ENCODE measurements at regions not wholly inside any gene's neighbourhood (a gene's known extent, or its start where the extent isn't known, plus 50 kb on each side); places are given as distances from the start of the nearest gene placed in this dataset.
A peak's percentile ranks its signal among the peaks of the same experiment; 100 is the strongest.

GRCh38 chr7:49127359-49127913, 203.1 kb downstream of the CDC14C start (continued):
- TF ChIP-seq ZNF331 (CRISPR knock-in tag; IDR thresholded peaks at IDR 0.05; ENCODE audit: low read depth) (no peak), NANOG (IDR thresholded peaks at IDR 0.05; ENCODE audit: borderline replicate concordance) (no peak), EZH2 (IDR thresholded peaks at IDR 0.05; ENCODE audit: low read depth, unreplicated experiment) (no peak), STAT1 (IDR thresholded peaks at IDR 0.05; ENCODE audit: unreplicated experiment) (no peak), REST (IDR thresholded peaks at IDR 0.05; ENCODE audit: unreplicated experiment) (no peak), POLR2AphosphoS5 (IDR thresholded peaks at IDR 0.05; ENCODE audit: low read depth) (no peak)

DNA sequence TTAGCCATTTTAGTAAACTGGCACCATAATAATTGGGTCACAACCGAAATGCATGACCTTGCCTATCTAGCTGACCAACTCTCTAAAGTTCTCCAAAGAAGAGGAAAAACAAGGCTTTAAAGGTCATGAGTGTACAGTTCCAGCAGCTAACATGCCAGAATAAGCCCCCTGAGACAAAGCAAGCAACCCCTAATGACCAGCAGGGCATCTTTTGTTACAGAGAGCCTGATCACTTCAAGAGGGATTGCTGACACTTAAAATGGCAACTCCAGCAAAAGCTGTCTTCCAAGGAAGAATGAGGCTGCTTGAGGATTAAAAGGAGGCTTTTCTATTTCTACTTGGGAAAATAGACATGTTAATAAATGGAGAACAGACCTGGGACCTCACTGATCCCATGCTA, 213.6 kb downstream of the CDC14C start:
- peaks cover 2% of the 10 kb centered on the region for H3K27me3 Mint-ChIP-seq (ENCODE audit: insufficient read depth, low read depth, poor library complexity)
- Histone ChIP-seq H3K4me2 (no peak overlapping the region), H3K27me3 (ENCODE audit: insufficient read depth) (no peaks in the 10 kb centered on the region), H3K4me3 (no peak overlapping the region), H3K79me2 (replicated peaks; ENCODE audit: insufficient read depth) (no peaks in the 10 kb centered on the region), H2AFZ (peak overlapping the region; percentile 58), H3K4me1 (ENCODE audit: insufficient read depth) (peaks cover 5% of the 10 kb centered on the region), H4K20me1 (replicated peaks; ENCODE audit: insufficient read depth) (no peaks in the 10 kb centered on the region), H3K27ac (ENCODE audit: low read depth) (no peak overlapping the region), H3F3A (replicated peaks; ENCODE audit: low read depth) (no peaks in the 10 kb centered on the region), H3K9me2 (ENCODE audit: insufficient read depth) (peaks cover 26% of the 10 kb centered on the region), H3K36me3 (ENCODE audit: insufficient read depth) (no peaks in the 10 kb centered on the region)
- no peaks in the 10 kb centered on the region; the same call in 1 of the 3 replicates for H3K9me3 Mint-ChIP-seq
- H3K36me3 Mint-ChIP-seq (ENCODE audit: low read depth), result no peaks in the 10 kb centered on the region; the same call in 2 of the 3 replicates
- ATAC-seq (no peak), DNase-seq (ENCODE audit: low spot score) (no peak)
- no peak overlapping the region for H3K4me3 Mint-ChIP-seq
- H3K4me1 Mint-ChIP-seq, result no peaks in the 10 kb centered on the region; the same call in none of the 3 replicates
- no peak overlapping the region for H3K27ac Mint-ChIP-seq
- no peak for TF ChIP-seq CTCF (conservative IDR thresholded peaks at IDR 0.05; ENCODE audit: low read depth in 2 of 2)
- TF ChIP-seq EZH2 (IDR thresholded peaks at IDR 0.05; ENCODE audit: low read depth, unreplicated experiment), result no peak
- TF ChIP-seq, protein P1, sequence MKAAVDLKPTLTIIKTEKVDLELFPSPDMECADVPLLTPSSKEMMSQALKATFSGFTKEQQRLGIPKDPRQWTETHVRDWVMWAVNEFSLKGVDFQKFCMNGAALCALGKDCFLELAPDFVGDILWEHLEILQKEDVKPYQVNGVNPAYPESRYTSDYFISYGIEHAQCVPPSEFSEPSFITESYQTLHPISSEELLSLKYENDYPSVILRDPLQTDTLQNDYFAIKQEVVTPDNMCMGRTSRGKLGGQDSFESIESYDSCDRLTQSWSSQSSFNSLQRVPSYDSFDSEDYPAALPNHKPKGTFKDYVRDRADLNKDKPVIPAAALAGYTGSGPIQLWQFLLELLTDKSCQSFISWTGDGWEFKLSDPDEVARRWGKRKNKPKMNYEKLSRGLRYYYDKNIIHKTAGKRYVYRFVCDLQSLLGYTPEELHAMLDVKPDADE (IDR thresholded peaks at IDR 0.05), result no peak
- TF ChIP-seq STAT1 (IDR thresholded peaks at IDR 0.05; ENCODE audit: unreplicated experiment), result no peak
- no peak for TF ChIP-seq ZNF114 (CRISPR knock-in tag; IDR thresholded peaks at IDR 0.05)
- no peak for TF ChIP-seq REST (IDR thresholded peaks at IDR 0.05; ENCODE audit: unreplicated experiment)
- no peak for TF ChIP-seq ZNF331 (CRISPR knock-in tag; IDR thresholded peaks at IDR 0.05; ENCODE audit: low read depth)

Measured in GM23338 (cell line).